NCI-H1105 (cell line): ENCODE measurements at regions not wholly inside any gene's neighbourhood (a gene's known extent, or its start where the extent isn't known, plus 50 kb on each side); places are given as distances from the start of the nearest gene placed in this dataset.
"Not testable (repeated sequence)": the region's sequence is repeated elsewhere in the genome, so short reads cannot be mapped to it uniquely, and the experiment has no call there.

ENCODE experiments used
- DNase-seq: peaks from one replicate; lab custom pipeline; 2025; lab: John Stamatoyannopoulos, UW

GRCh38 chr9:75459311-75459710, 371.0 kb downstream of the OSTF1 start:
- not testable (repeated sequence) for DNase-seq

GRCh38 chr9:75461183-75461582, 372.9 kb downstream of the OSTF1 start:
- peak; percentile 31 for DNase-seq

- DNase-seq = no peak
Observed at GRCh38 chr9:75462866-75463265, 374.6 kb downstream of the OSTF1 start.

GRCh38 chr9:75463871-75464270, 375.6 kb downstream of the OSTF1 start:
- no peak for DNase-seq

GRCh38 chr9:75464726-75465125, 376.4 kb downstream of the OSTF1 start:
- no peak for DNase-seq

- DNase-seq = no peak
Observed at GRCh38 chr9:75467142-75467541, 378.8 kb downstream of the OSTF1 start.

- DNase-seq = no peak
Observed at GRCh38 chr9:75471549-75472114, 383.3 kb downstream of the OSTF1 start.

- no peak for DNase-seq
Observed at GRCh38 chr9:75482566-75482965, 394.3 kb downstream of the OSTF1 start.

- peak; percentile 22 for DNase-seq
Observed at GRCh38 chr9:75483636-75484035, 395.3 kb downstream of the OSTF1 start.

GRCh38 chr9:75487856-75488718, 399.8 kb downstream of the OSTF1 start:
- DNase-seq = no peak

GRCh38 chr9:75488719-75489110, 400.4 kb downstream of the OSTF1 start:
- peak; percentile 9 for DNase-seq

GRCh38 chr9:75490326-75490725, 400.1 kb upstream of the PCSK5 start:
- no peak for DNase-seq

GRCh38 chr9:75491533-75491932, 398.9 kb upstream of the PCSK5 start:
- DNase-seq = no peak

- DNase-seq = no peak
Observed at GRCh38 chr9:75499812-75500211, 390.7 kb upstream of the PCSK5 start.

- DNase-seq = no peak
Observed at GRCh38 chr9:75500479-75500878, 390.0 kb upstream of the PCSK5 start.

- not testable (repeated sequence) for DNase-seq
Observed at GRCh38 chr9:75500940-75501339, 389.5 kb upstream of the PCSK5 start.

GRCh38 chr9:75504721-75505120, 385.8 kb upstream of the PCSK5 start:
- no peak for DNase-seq

- DNase-seq = no peak
Observed at GRCh38 chr9:75505654-75506053, 384.8 kb upstream of the PCSK5 start.

- no peak for DNase-seq
Observed at GRCh38 chr9:75529463-75529862, 361.0 kb upstream of the PCSK5 start.

GRCh38 chr9:75531588-75531987, 358.9 kb upstream of the PCSK5 start:
- DNase-seq = no peak

GRCh38 chr9:75532233-75533050, 358.0 kb upstream of the PCSK5 start:
- no peak for DNase-seq

- DNase-seq = no peak
Observed at GRCh38 chr9:75539523-75539922, 350.9 kb upstream of the PCSK5 start.

GRCh38 chr9:75540185-75540584, 350.3 kb upstream of the PCSK5 start:
- no peak for DNase-seq
